ENCODE measurements at regions not wholly inside any gene's neighbourhood (a gene's known extent, or its start where the extent isn't known, plus 50 kb on each side); places are given as distances from the start of the nearest gene placed in this dataset.

GRCh38 chr5:3025392-3025791 is 273.9 kb upstream of the IRX2 start:
- H3K4me3 Mint-ChIP-seq: no peak overlapping the region
- no peaks in the 10 kb centered on the region for H3K27me3 Mint-ChIP-seq (ENCODE audit: low read depth)
- no peak for TF ChIP-seq CTCF (conservative IDR thresholded peaks at IDR 0.05)
- H3K9me3 Mint-ChIP-seq: no peaks in the 10 kb centered on the region
- no peaks in the 10 kb centered on the region for H3K36me3 Mint-ChIP-seq (ENCODE audit: low read depth)
- H3K4me1 Mint-ChIP-seq: peaks cover 4% of the 10 kb centered on the region
- no peak overlapping the region for H3K27ac Mint-ChIP-seq (ENCODE audit: unreplicated experiment)
- DNase-seq (ENCODE audit: low read depth, low spot score): no peak

- Mint-ChIP-seq H3K9me3 (no peaks in the 10 kb centered on the region), H3K4me3 (no peak overlapping the region), H3K27me3 (ENCODE audit: low read depth) (no peaks in the 10 kb centered on the region), H3K36me3 (ENCODE audit: low read depth) (no peaks in the 10 kb centered on the region), H3K27ac (ENCODE audit: unreplicated experiment) (peak overlapping the region; percentile 57), H3K4me1 (peaks cover 4% of the 10 kb centered on the region)
- no peak for DNase-seq (ENCODE audit: low read depth, low spot score)
- no peak for TF ChIP-seq CTCF (conservative IDR thresholded peaks at IDR 0.05)
These were observed 273.5 kb upstream of the IRX2 start for GRCh38 chr5:3024976-3025375.

- Mint-ChIP-seq H3K9me3 (no peaks in the 10 kb centered on the region), H3K36me3 (ENCODE audit: low read depth) (no peaks in the 10 kb centered on the region)
These were observed 273.1 kb upstream of the IRX2 start for GRCh38 chr5:3024554-3024953.

GRCh38 chr5:3024126-3024525 is 272.6 kb upstream of the IRX2 start:
- H3K9me3 Mint-ChIP-seq: no peaks in the 10 kb centered on the region
- H3K27ac Mint-ChIP-seq (ENCODE audit: unreplicated experiment): peak overlapping the region; percentile 4
- H3K36me3 Mint-ChIP-seq (ENCODE audit: low read depth): no peaks in the 10 kb centered on the region
- no peak for DNase-seq (ENCODE audit: low read depth, low spot score)
- H3K4me3 Mint-ChIP-seq: no peak overlapping the region
- H3K27me3 Mint-ChIP-seq (ENCODE audit: low read depth): no peaks in the 10 kb centered on the region
- H3K4me1 Mint-ChIP-seq: peaks cover 4% of the 10 kb centered on the region
- TF ChIP-seq CTCF (conservative IDR thresholded peaks at IDR 0.05): no peak

More at GRCh38 chr5:3024554-3024953, 273.1 kb upstream of the IRX2 start:
- no peak overlapping the region for H3K4me3 Mint-ChIP-seq
- H3K27me3 Mint-ChIP-seq (ENCODE audit: low read depth): no peaks in the 10 kb centered on the region
- no peak for TF ChIP-seq CTCF (conservative IDR thresholded peaks at IDR 0.05)
- peak overlapping the region; percentile 57 for H3K27ac Mint-ChIP-seq (ENCODE audit: unreplicated experiment)
- peaks cover 4% of the 10 kb centered on the region for H3K4me1 Mint-ChIP-seq
- DNase-seq (ENCODE audit: low read depth, low spot score): no peak

GRCh38 chr5:3023656-3024055 is 272.2 kb upstream of the IRX2 start:
- no peak for TF ChIP-seq CTCF (conservative IDR thresholded peaks at IDR 0.05)

GRCh38 chr5:3022665-3023064 is 271.2 kb upstream of the IRX2 start:
- Mint-ChIP-seq H3K27ac (ENCODE audit: unreplicated experiment) (no peak overlapping the region), H3K36me3 (ENCODE audit: low read depth) (no peaks in the 10 kb centered on the region), H3K27me3 (ENCODE audit: low read depth) (no peaks in the 10 kb centered on the region), H3K4me1 (peaks cover 4% of the 10 kb centered on the region), H3K4me3 (no peak overlapping the region), H3K9me3 (peaks cover 3% of the 10 kb centered on the region)
- DNase-seq (ENCODE audit: low read depth, low spot score): no peak
- TF ChIP-seq CTCF (conservative IDR thresholded peaks at IDR 0.05): no peak

More at GRCh38 chr5:3023656-3024055, 272.2 kb upstream of the IRX2 start:
- Mint-ChIP-seq H3K4me1 (peaks cover 4% of the 10 kb centered on the region), H3K4me3 (no peak overlapping the region), H3K36me3 (ENCODE audit: low read depth) (no peaks in the 10 kb centered on the region), H3K27ac (ENCODE audit: unreplicated experiment) (no peak overlapping the region), H3K9me3 (peaks cover 3% of the 10 kb centered on the region), H3K27me3 (ENCODE audit: low read depth) (no peaks in the 10 kb centered on the region)
- no peak for DNase-seq (ENCODE audit: low read depth, low spot score)
